Stomach (tissue), 8 donors: ENCODE measurements at regions not wholly inside any gene's neighbourhood (a gene's known extent, or its start where the extent isn't known, plus 50 kb on each side); places are given as distances from the start of the nearest gene placed in this dataset.

ENCODE experiments used
- DNase-seq, 2 donors: peaks; one replicate each; pipeline versions ENCODE4 v3.0.0 to v3.0.0-alpha.2; 2013 to 2019
- H3K27ac ChIP-seq, 5 donors: fragments of 200-600 bp in 4 of 5; sonication (generic) in 4 of 5; one replicate each; pipeline ENCODE4 v1.5.1; 2013 to 2019; ENCODE audit warnings: mild to moderate bottlenecking in 1 of 5, moderate library complexity in 1 of 5
- H3K27me3 ChIP-seq, 3 donors: fragments of 200-600 bp; sonication (generic); one replicate each; pipeline ENCODE4 v1.5.1; 2017 to 2019; ENCODE audit warnings: mixed run types in 1 of 3
- H3K36me3 ChIP-seq, 4 donors: fragments of 200-600 bp; sonication (generic); 1 replicate in 3 of 4; 2 replicates in 1 of 4; pipeline ENCODE4 v1.5.1; 2016 to 2019
- H3K4me1 ChIP-seq, 4 donors: fragments of 200-600 bp; sonication (generic); one replicate each; pipeline ENCODE4 v1.5.1; 2016 to 2019
- H3K4me3 ChIP-seq, 4 donors: fragments of 200-600 bp; sonication (generic) in 3 of 4; one replicate each; pipeline ENCODE4 v1.5.1; 2016 to 2019; ENCODE audit warnings: mild to moderate bottlenecking in 1 of 4
- H3K9me3 ChIP-seq, 4 donors: fragments of 200-600 bp; sonication (generic); one replicate each; pipeline ENCODE4 v1.5.1; 2016 to 2019
- CTCF ChIP-seq, 7 experiments: fragments of 450-650 bp in 4 of 7; fragments of 200-600 bp in 3 of 7; sonication (generic) in 3 of 7; IDR thresholded peaks; one replicate each; pipeline ENCODE4 v1.5.1; 2016 to 2019; ENCODE audit warnings: antibody characterized with exemption in 7 of 7, control low read depth in 2 of 7, mild to moderate bottlenecking in 1 of 7
- EP300 ChIP-seq: sonication (generic); formaldehyde crosslinking; IDR thresholded peaks from one replicate; pipeline ENCODE4 v1.6.1; 2017; ENCODE audit warnings: antibody characterized with exemption
- POLR2A ChIP-seq, 4 donors: fragments of 450-650 bp; IDR thresholded peaks; one replicate each; pipeline ENCODE4 v1.6.1; 2016; ENCODE audit warnings: antibody characterized with exemption in 4 of 4, control low read depth in 2 of 4, mild to moderate bottlenecking in 1 of 4, moderate library complexity in 1 of 4
- POLR2AphosphoS5 ChIP-seq, 3 donors: sonication (generic); formaldehyde crosslinking; IDR thresholded peaks; one replicate each; pipeline ENCODE4 v1.6.1; 2016; ENCODE audit warnings: antibody characterized with exemption in 3 of 3
- WGBS, 5 donors: extraction: QIAGEN DNeasy Blood & Tissue Kit in 3 of 5; methylation state at CpG; one replicate each; pipeline versions ENCODE4 v1.1.5 to v1.1.7; 2013 to 2018; 5-methylcytosine and 5-hydroxymethylcytosine counted together
- intact Hi-C: fragments of 100-400 bp; cut with DNase I; formaldehyde crosslinking; loops from one replicate; pipeline ENCODE4 v1.15.1; 2023; ENCODE audit warnings: low total_unique reads
- donor health status: healthy with polysubstance abuse.
- donor health status: Bipolar disorder and iron deficiency.
- donor health status: healthy.

- H3K4me1 ChIP-seq = peaks cover 0 to 16% (median 0%) of the 10 kb centered on the region in 4 donors
- 51 to 63% (median 55%) methylated on average over 4 of the region's 4 CpGs for WGBS, 5 donors
- H3K27ac ChIP-seq = peak overlapping the region in 1 of 5 donors; percentile 41
- no peaks in the 10 kb centered on the region for H3K9me3 ChIP-seq
- intact Hi-C loops = no loop called here
- H3K27me3 ChIP-seq = no peaks in the 10 kb centered on the region
- no peaks in the 10 kb centered on the region for H3K36me3 ChIP-seq
- TF ChIP-seq POLR2A (IDR thresholded peaks at IDR 0.05) = no peak
- no peak for TF ChIP-seq EP300
- no peak for TF ChIP-seq POLR2AphosphoS5 (IDR thresholded peaks at IDR 0.05)
- no peak for TF ChIP-seq CTCF (IDR thresholded peaks at IDR 0.05)
- no peak overlapping the region for H3K4me3 ChIP-seq
- no peak for DNase-seq
These were observed 145.3 kb upstream of the RASA1 start for GRCh38 chr5:87122151-87122977.

- no peak for TF ChIP-seq POLR2A (IDR thresholded peaks at IDR 0.05)
- TF ChIP-seq CTCF (IDR thresholded peaks at IDR 0.05) = no peak
- TF ChIP-seq EP300 = no peak
- TF ChIP-seq POLR2AphosphoS5 (IDR thresholded peaks at IDR 0.05) = no peak
- no peak overlapping the region for H3K27ac ChIP-seq
- no peaks in the 10 kb centered on the region for H3K27me3 ChIP-seq
- no peak overlapping the region for H3K4me3 ChIP-seq
- no peak for DNase-seq
- H3K36me3 ChIP-seq = no peaks in the 10 kb centered on the region
- intact Hi-C loops = no loop called here
- peaks cover 0 to 14% (median 0%) of the 10 kb centered on the region in 4 donors for H3K4me1 ChIP-seq
- no peaks in the 10 kb centered on the region for H3K9me3 ChIP-seq
These were observed 141.9 kb upstream of the RASA1 start for GRCh38 chr5:87125766-87126165.

- DNase-seq = no peak
- TF ChIP-seq CTCF (IDR thresholded peaks at IDR 0.05) = no peak
- TF ChIP-seq EP300 = no peak
- no peak for TF ChIP-seq POLR2AphosphoS5 (IDR thresholded peaks at IDR 0.05)
- TF ChIP-seq POLR2A (IDR thresholded peaks at IDR 0.05) = no peak
- Histone ChIP-seq H3K36me3 (no peaks in the 10 kb centered on the region), H3K4me1 (peaks cover 0 to 3% (median 0%) of the 10 kb centered on the region in 4 donors), H3K9me3 (no peaks in the 10 kb centered on the region), H3K4me3 (no peak overlapping the region), H3K27me3 (no peaks in the 10 kb centered on the region), H3K27ac (no peak overlapping the region)
- 59 to 82% (median 69%) methylated on average over 3 of the region's 3 CpGs for WGBS, 5 donors
- intact Hi-C loops = no loop called here
These were observed 140.8 kb upstream of the RASA1 start for GRCh38 chr5:87126869-87127268.

GRCh38 chr5:87127426-87127825 lies 140.3 kb upstream of the RASA1 start:
- no peak for DNase-seq
- 81 to 86% (median 84%) methylated on average over 1 of the region's 1 CpG for WGBS, 5 donors
- TF ChIP-seq CTCF (IDR thresholded peaks at IDR 0.05) = no peak
- no peak for TF ChIP-seq EP300
- no peak for TF ChIP-seq POLR2AphosphoS5 (IDR thresholded peaks at IDR 0.05)
- TF ChIP-seq POLR2A (IDR thresholded peaks at IDR 0.05) = no peak
- H3K4me1 ChIP-seq = no peaks in the 10 kb centered on the region
- no peak overlapping the region for H3K4me3 ChIP-seq
- intact Hi-C loops = no loop called here
- H3K27me3 ChIP-seq = no peaks in the 10 kb centered on the region
- no peaks in the 10 kb centered on the region for H3K36me3 ChIP-seq
- H3K9me3 ChIP-seq = no peaks in the 10 kb centered on the region
- H3K27ac ChIP-seq = no peak overlapping the region
